ENCODE measurements at regions not wholly inside any gene's neighbourhood (a gene's known extent, or its start where the extent isn't known, plus 50 kb on each side); places are given as distances from the start of the nearest gene placed in this dataset.
"Not testable (repeated sequence)": the region's sequence is repeated elsewhere in the genome, so short reads cannot be mapped to it uniquely, and the experiment has no call there.

- Mint-ChIP-seq H3K27me3 (peaks cover 8% of the 10 kb centered on the region), H3K4me3 (no peak overlapping the region), H3K27ac (no peak overlapping the region), H3K4me1 (no peaks in the 10 kb centered on the region), H3K9me3 (ENCODE audit: insufficient read depth) (peaks cover 2% of the 10 kb centered on the region)
- ChIA-PET CTCF (no interaction called here), POLR2A (no interaction called here)
- no peak overlapping the region for H3K27ac ChIP-seq (ENCODE audit: low read length in 2 of 2)
- no peak for TF ChIP-seq CTCF (IDR thresholded peaks at IDR 0.05)
- TF ChIP-seq EZH2 (IDR thresholded peaks at IDR 0.05; ENCODE audit: borderline replicate concordance, insufficient read depth, low read depth, low read length, poor library complexity, severe bottlenecking): no peak
- no peaks in the 10 kb centered on the region for H3K79me2 ChIP-seq (ENCODE audit: control insufficient read depth, insufficient read depth, low read length)
- no peaks in the 10 kb centered on the region for H3K27me3 ChIP-seq (replicated peaks in 1 of 4; ENCODE audit: control extremely low read depth in 1 of 4, control insufficient read depth in 3 of 4, insufficient read depth in 4 of 4, low read length in 3 of 4)
- no peak for DNase-seq
- no peak for ATAC-seq (ENCODE audit: low read depth)
- H3K9me3 ChIP-seq (ENCODE audit: control extremely low read depth in 1 of 3, control insufficient read depth in 2 of 3, insufficient read depth in 1 of 3, low read length in 2 of 3): peaks cover 0 to 6% (median 1%) of the 10 kb centered on the region in 3 donors
- H3K4me3 ChIP-seq (ENCODE audit: control extremely low read depth in 1 of 5, extremely low read depth in 1 of 5, insufficient read depth in 1 of 5, low read depth in 2 of 5, low read length in 4 of 5): no peak overlapping the region
- H3K36me3 ChIP-seq (replicated peaks in 1 of 2; ENCODE audit: control extremely low read depth in 1 of 2, control insufficient read depth in 1 of 2, extremely low read depth in 1 of 2, insufficient read depth in 2 of 2, low read length in 1 of 2): no peaks in the 10 kb centered on the region
- no peak overlapping the region for H3K9ac ChIP-seq (ENCODE audit: low read length)
- H4K20me1 ChIP-seq (ENCODE audit: control insufficient read depth, insufficient read depth, low read length, poor library complexity, severe bottlenecking): no peaks in the 10 kb centered on the region
- no peak overlapping the region for H2AFZ ChIP-seq (ENCODE audit: insufficient read depth, low read depth, low read length, poor library complexity, severe bottlenecking)
- intact Hi-C loops (cut with micrococcal nuclease): no loop called here
- no peak overlapping the region for H3K4me2 ChIP-seq (replicated peaks; ENCODE audit: low read depth, low read length, poor library complexity, severe bottlenecking)
- no peaks in the 10 kb centered on the region for H3K4me1 ChIP-seq (ENCODE audit: control insufficient read depth in 2 of 2, insufficient read depth in 2 of 2, low read length in 2 of 2)
- WGBS (ENCODE audit: insufficient coverage): 74% methylated on average over 7 of the region's 7 CpGs
These were observed 130.0 kb downstream of the ASB7 start for GRCh38 chr15:100732211-100733055.

- H3K27me3 Mint-ChIP-seq: peaks cover 8% of the 10 kb centered on the region
- no peaks in the 10 kb centered on the region for H3K4me1 Mint-ChIP-seq
- no peak for TF ChIP-seq CTCF (IDR thresholded peaks at IDR 0.05)
- no peak for TF ChIP-seq EZH2 (IDR thresholded peaks at IDR 0.05; ENCODE audit: borderline replicate concordance, insufficient read depth, low read depth, low read length, poor library complexity, severe bottlenecking)
- Histone ChIP-seq H3K27me3 (replicated peaks in 1 of 4; ENCODE audit: control extremely low read depth in 1 of 4, control insufficient read depth in 3 of 4, insufficient read depth in 4 of 4, low read length in 3 of 4) (no peaks in the 10 kb centered on the region), H3K36me3 (replicated peaks in 1 of 2; ENCODE audit: control extremely low read depth in 1 of 2, control insufficient read depth in 1 of 2, extremely low read depth in 1 of 2, insufficient read depth in 2 of 2, low read length in 1 of 2) (no peaks in the 10 kb centered on the region), H3K4me2 (replicated peaks; ENCODE audit: low read depth, low read length, poor library complexity, severe bottlenecking) (no peak overlapping the region), H2AFZ (ENCODE audit: insufficient read depth, low read depth, low read length, poor library complexity, severe bottlenecking) (no peak overlapping the region), H3K79me2 (ENCODE audit: control insufficient read depth, insufficient read depth, low read length) (no peaks in the 10 kb centered on the region), H3K9ac (ENCODE audit: low read length) (no peak overlapping the region), H3K4me1 (ENCODE audit: control insufficient read depth in 2 of 2, insufficient read depth in 2 of 2, low read length in 2 of 2) (no peaks in the 10 kb centered on the region), H3K9me3 (ENCODE audit: control extremely low read depth in 1 of 3, control insufficient read depth in 2 of 3, insufficient read depth in 1 of 3, low read length in 2 of 3) (peaks cover 0 to 6% (median 1%) of the 10 kb centered on the region in 3 donors), H3K4me3 (ENCODE audit: control extremely low read depth in 1 of 5, extremely low read depth in 1 of 5, insufficient read depth in 1 of 5, low read depth in 2 of 5, low read length in 4 of 5) (no peak overlapping the region), H4K20me1 (ENCODE audit: control insufficient read depth, insufficient read depth, low read length, poor library complexity, severe bottlenecking) (no peaks in the 10 kb centered on the region), H3K27ac (ENCODE audit: low read length in 2 of 2) (no peak overlapping the region)
- no peak overlapping the region for H3K4me3 Mint-ChIP-seq
- ATAC-seq (ENCODE audit: low read depth) (no peak), DNase-seq (no peak)
- WGBS (ENCODE audit: insufficient coverage): 61% methylated on average over 7 of the region's 8 CpGs
- peaks cover 2% of the 10 kb centered on the region for H3K9me3 Mint-ChIP-seq (ENCODE audit: insufficient read depth)
- ChIA-PET POLR2A (no interaction called here), CTCF (interaction anchor here (0.6 kb wide), 1 partner anchor 608 kb away, joined by 3 read pairs; no protein-coding TSS in a partner anchor)
- H3K27ac Mint-ChIP-seq: no peak overlapping the region
- intact Hi-C loops (cut with micrococcal nuclease): no loop called here
These were observed 130.9 kb downstream of the ASB7 start for GRCh38 chr15:100733101-100733842.

- intact Hi-C loops (cut with micrococcal nuclease); H3K9me3 Mint-ChIP-seq (ENCODE audit: insufficient read depth): not testable (repeated sequence)
These were observed 131.4 kb downstream of the ASB7 start for GRCh38 chr15:100733843-100734185.

More at GRCh38 chr15:100733843-100734185, 131.4 kb downstream of the ASB7 start:
- H3K27ac Mint-ChIP-seq; H3K9ac ChIP-seq (ENCODE audit: low read length); H3K4me1 Mint-ChIP-seq; H3K79me2 ChIP-seq (ENCODE audit: control insufficient read depth, insufficient read depth, low read length); ATAC-seq (ENCODE audit: low read depth); H3K27me3 ChIP-seq (replicated peaks in 1 of 4; ENCODE audit: control extremely low read depth in 1 of 4, control insufficient read depth in 3 of 4, insufficient read depth in 4 of 4, low read length in 3 of 4); POLR2A ChIA-PET; H2AFZ ChIP-seq (ENCODE audit: insufficient read depth, low read depth, low read length, poor library complexity, severe bottlenecking); H3K4me3 Mint-ChIP-seq; DNase-seq; H3K27me3 Mint-ChIP-seq; H3K4me1 ChIP-seq (ENCODE audit: control insufficient read depth in 2 of 2, insufficient read depth in 2 of 2, low read length in 2 of 2); H4K20me1 ChIP-seq (ENCODE audit: control insufficient read depth, insufficient read depth, low read length, poor library complexity, severe bottlenecking); H3K4me2 ChIP-seq (replicated peaks; ENCODE audit: low read depth, low read length, poor library complexity, severe bottlenecking); H3K27ac ChIP-seq (ENCODE audit: low read length in 2 of 2); H3K36me3 ChIP-seq (replicated peaks in 1 of 2; ENCODE audit: control extremely low read depth in 1 of 2, control insufficient read depth in 1 of 2, extremely low read depth in 1 of 2, insufficient read depth in 2 of 2, low read length in 1 of 2); H3K4me3 ChIP-seq (ENCODE audit: control extremely low read depth in 1 of 5, extremely low read depth in 1 of 5, insufficient read depth in 1 of 5, low read depth in 2 of 5, low read length in 4 of 5): not testable (repeated sequence)
- H3K9me3 ChIP-seq (ENCODE audit: control extremely low read depth in 1 of 3, control insufficient read depth in 2 of 3, insufficient read depth in 1 of 3, low read length in 2 of 3): peaks cover 0 to 11% (median 1%) of the 10 kb centered on the region in 3 donors
- CTCF ChIA-PET: interaction anchor here (0.6 kb wide), 1 partner anchor 607 kb away, joined by 3 read pairs; no protein-coding TSS in a partner anchor
- WGBS (ENCODE audit: insufficient coverage): 100% methylated on average over 1 of the region's 3 CpGs
